CD4-positive, alpha-beta T cell (primary cell): ENCODE measurements at regions not wholly inside any gene's neighbourhood (a gene's known extent, or its start where the extent isn't known, plus 50 kb on each side); places are given as distances from the start of the nearest gene placed in this dataset.
A peak's percentile ranks its signal among the peaks of the same experiment; 100 is the strongest.

Experiments used
- ATAC-seq: fragments of 200-7000 bp; cut with Tn5 transposase; one replicate; pipeline ENCODE4 v1.10.0; 2022; ENCODE audit warnings: mild to moderate bottlenecking; ENCODE audit not compliant: poor library complexity
- CTCF ChIA-PET: fragments of 350-600 bp; sonication (Branson Sonifier 250); formaldehyde crosslinking; loops from one replicate; lab custom pipeline; 2021; ENCODE audit warnings: antibody characterized with exemption, inconsistent platforms; lab: Charles Lee
- POLR2A ChIA-PET: fragments of 350-600 bp; sonication (Branson Sonifier 250); formaldehyde crosslinking; loops from one replicate; lab custom pipeline; 2021; ENCODE audit warnings: antibody characterized with exemption, inconsistent platforms; lab: Charles Lee
- DNase-seq, 14 experiments: peaks; one replicate each; pipeline ENCODE4 v3.0.0-alpha.2; 2013 to 2020; ENCODE audit warnings: mixed read lengths in 2 of 14
- H3K27ac ChIP-seq, 2 donors: one replicate each; pipeline versions ENCODE4 v1.5.1 to v1.7.0; 2013; ENCODE audit warnings: low read length in 2 of 2, low read depth in 1 of 2, mild to moderate bottlenecking in 1 of 2
- H3K27me3 ChIP-seq, 2 experiments: 1 replicate in 1 of 2; 2 replicates in 1 of 2; pipeline versions ENCODE4 v1.6.1 to v1.7.0; 2013; ENCODE audit warnings: low read length in 2 of 2, control low read depth in 1 of 2, mild to moderate bottlenecking in 1 of 2, moderate library complexity in 1 of 2; ENCODE audit not compliant: insufficient read depth in 2 of 2, control insufficient read depth in 1 of 2
- H3K36me3 ChIP-seq: one replicate; pipeline ENCODE4 v1.6.1; 2013; ENCODE audit warnings: low read length, control low read depth; ENCODE audit not compliant: insufficient read depth
- H3K4me1 ChIP-seq: one replicate; pipeline ENCODE4 v1.6.1; 2013; ENCODE audit warnings: low read length, control low read depth; ENCODE audit not compliant: insufficient read depth
- H3K4me3 ChIP-seq: one replicate; pipeline ENCODE4 v1.5.1; 2013; ENCODE audit warnings: mild to moderate bottlenecking, low read length, moderate library complexity
- H3K9me3 ChIP-seq, 2 experiments: 1 replicate in 1 of 2; 2 replicates in 1 of 2; pipeline versions ENCODE4 v1.6.1 to v1.7.0; 2013; ENCODE audit warnings: low read length in 2 of 2, mild to moderate bottlenecking in 2 of 2, control low read depth in 1 of 2, moderate library complexity in 1 of 2; ENCODE audit not compliant: control insufficient read depth in 1 of 2, insufficient read depth in 1 of 2
- H3K27ac Mint-ChIP-seq: one replicate; pipeline ENCODE4 v1.8.0; 2020; ENCODE audit warnings: mixed read lengths
- H3K27me3 Mint-ChIP-seq: one replicate; pipeline ENCODE4 v1.8.0; 2021; ENCODE audit warnings: mixed read lengths
- H3K36me3 Mint-ChIP-seq: one replicate; pipeline ENCODE4 v1.8.0; 2021; ENCODE audit warnings: low read depth, mixed read lengths
- H3K4me1 Mint-ChIP-seq: one replicate; pipeline ENCODE4 v1.8.0; 2021; ENCODE audit warnings: low read depth, mixed read lengths
- H3K4me3 Mint-ChIP-seq: one replicate; pipeline ENCODE4 v1.8.0; 2020; ENCODE audit warnings: mild to moderate bottlenecking, mixed read lengths
- H3K9me3 Mint-ChIP-seq: one replicate; pipeline ENCODE4 v1.8.0; 2020; ENCODE audit warnings: mixed read lengths
- CTCF ChIP-seq: fragments of 200-600 bp; IDR thresholded peaks from one replicate; pipeline ENCODE4 v1.8.0; 2022; ENCODE audit warnings: antibody characterized with exemption, mild to moderate bottlenecking
- intact Hi-C, 2 experiments: fragments of 100-400 bp; cut with DNase I in 1 of 2; cut with micrococcal nuclease in 1 of 2; formaldehyde crosslinking; loops; one replicate each; pipeline versions ENCODE4 v1.15.1 to v1.9.0; 2023 to 2025; cut with DNase I, micrococcal nuclease

DNA sequence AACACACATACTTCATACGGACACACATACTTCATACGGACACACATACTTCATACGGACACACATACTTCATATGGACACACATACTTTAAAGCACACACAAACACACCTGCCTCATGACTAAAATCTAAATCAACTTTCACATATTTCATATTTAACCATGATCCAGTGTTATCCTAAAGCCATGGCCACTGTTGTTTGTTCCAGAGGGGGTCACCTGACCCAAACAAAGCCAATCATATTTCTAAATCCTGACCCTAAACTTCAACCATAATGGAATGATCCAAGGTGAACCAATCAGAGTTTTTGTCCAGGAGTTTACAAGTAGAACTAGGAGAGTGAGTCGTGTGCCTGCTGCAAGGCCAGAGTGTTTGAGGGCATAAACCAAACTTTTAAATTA is 97.2 kb upstream of the KIT start:
- DNase-seq (no peak), ATAC-seq (no peak)
- no peak overlapping the region for H3K4me3 ChIP-seq
- no peaks in the 10 kb centered on the region for H3K27me3 ChIP-seq
- ChIA-PET CTCF (no interaction called here), POLR2A (no interaction called here)
- no peaks in the 10 kb centered on the region for H3K9me3 Mint-ChIP-seq
- H3K4me1 Mint-ChIP-seq, result no peaks in the 10 kb centered on the region
- TF ChIP-seq CTCF, result no peak
- no peak overlapping the region for H3K4me3 Mint-ChIP-seq
- no peak overlapping the region for H3K27ac ChIP-seq
- H3K4me1 ChIP-seq, result no peaks in the 10 kb centered on the region
- no peaks in the 10 kb centered on the region for H3K9me3 ChIP-seq
- H3K36me3 Mint-ChIP-seq, result no peaks in the 10 kb centered on the region
- intact Hi-C loops, result no loop called here
- H3K36me3 ChIP-seq, result no peaks in the 10 kb centered on the region
- H3K27me3 Mint-ChIP-seq, result peaks cover 4% of the 10 kb centered on the region
- no peak overlapping the region for H3K27ac Mint-ChIP-seq

DNA sequence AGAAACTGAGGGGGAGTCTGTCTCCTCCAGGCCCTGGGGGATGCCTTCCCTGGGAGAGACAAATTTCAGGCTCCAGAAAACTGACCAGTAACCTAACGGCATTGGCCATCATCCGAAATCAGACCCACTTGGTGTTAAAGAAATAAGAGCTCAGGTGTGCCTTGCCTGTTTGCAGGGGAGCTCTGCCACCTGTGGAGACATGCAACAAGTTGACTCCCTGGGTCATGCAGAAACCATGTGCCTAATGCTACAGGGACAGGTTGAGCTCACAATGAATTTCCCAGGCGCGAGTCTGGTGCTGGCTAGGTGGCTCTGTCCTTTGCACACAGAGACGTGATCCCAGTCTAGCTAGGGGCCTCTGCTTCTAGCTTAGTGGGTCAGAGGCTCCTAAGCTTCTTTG is 95.8 kb upstream of the KIT start:
- DNase-seq (no peak), ATAC-seq (no peak)
- H3K9me3 Mint-ChIP-seq, result no peaks in the 10 kb centered on the region
- ChIA-PET CTCF (no interaction called here), POLR2A (no interaction called here)
- no peaks in the 10 kb centered on the region for H3K9me3 ChIP-seq
- H3K4me1 ChIP-seq, result peaks cover 3% of the 10 kb centered on the region
- no peaks in the 10 kb centered on the region for H3K36me3 ChIP-seq
- H3K36me3 Mint-ChIP-seq, result no peaks in the 10 kb centered on the region
- H3K4me1 Mint-ChIP-seq, result peaks cover 4% of the 10 kb centered on the region
- TF ChIP-seq CTCF, result no peak
- no peak overlapping the region for H3K4me3 Mint-ChIP-seq
- intact Hi-C loops, result no loop called here
- H3K27me3 ChIP-seq, result no peaks in the 10 kb centered on the region
- no peak overlapping the region for H3K4me3 ChIP-seq
- no peak overlapping the region for H3K27ac ChIP-seq
- H3K27ac Mint-ChIP-seq, result no peak overlapping the region
- H3K27me3 Mint-ChIP-seq, result peaks cover 4% of the 10 kb centered on the region

- POLR2A ChIA-PET, result no interaction called here
- no peak overlapping the region for H3K27ac ChIP-seq
- ATAC-seq (no peak), DNase-seq (peak in 2 of 14 experiments; percentile 2 to 25)
- H3K27me3 Mint-ChIP-seq, result no peaks in the 10 kb centered on the region
- H3K4me3 ChIP-seq, result no peak overlapping the region
- H3K4me1 Mint-ChIP-seq, result peaks cover 5% of the 10 kb centered on the region
- H3K4me3 Mint-ChIP-seq, result no peak overlapping the region
- no peaks in the 10 kb centered on the region for H3K36me3 Mint-ChIP-seq
- H3K9me3 ChIP-seq, result no peaks in the 10 kb centered on the region
- no peaks in the 10 kb centered on the region for H3K9me3 Mint-ChIP-seq
- no peaks in the 10 kb centered on the region for H3K27me3 ChIP-seq
- CTCF ChIA-PET, result no interaction called here
- no peak overlapping the region for H3K27ac Mint-ChIP-seq
- peaks cover 3% of the 10 kb centered on the region for H3K4me1 ChIP-seq
- TF ChIP-seq CTCF, result no peak
- intact Hi-C loops, result no loop called here
- H3K36me3 ChIP-seq, result no peaks in the 10 kb centered on the region
Observed at GRCh38 chr4:54566608-54567007, 91.1 kb upstream of the KIT start.
